ENCODE measurements at regions not wholly inside any gene's neighbourhood (a gene's known extent, or its start where the extent isn't known, plus 50 kb on each side); places are given as distances from the start of the nearest gene placed in this dataset.
A peak's percentile ranks its signal among the peaks of the same experiment; 100 is the strongest.

- Histone ChIP-seq H3K9me3 (no peaks in the 10 kb centered on the region), H3K4me1 (no peaks in the 10 kb centered on the region), H3K27me3 (no peaks in the 10 kb centered on the region), H3K27ac (no peak overlapping the region), H3K36me3 (no peaks in the 10 kb centered on the region), H3K4me3 (no peak overlapping the region)
- DNase-seq (ENCODE audit: low spot score): no peak
- TF ChIP-seq, protein P1, sequence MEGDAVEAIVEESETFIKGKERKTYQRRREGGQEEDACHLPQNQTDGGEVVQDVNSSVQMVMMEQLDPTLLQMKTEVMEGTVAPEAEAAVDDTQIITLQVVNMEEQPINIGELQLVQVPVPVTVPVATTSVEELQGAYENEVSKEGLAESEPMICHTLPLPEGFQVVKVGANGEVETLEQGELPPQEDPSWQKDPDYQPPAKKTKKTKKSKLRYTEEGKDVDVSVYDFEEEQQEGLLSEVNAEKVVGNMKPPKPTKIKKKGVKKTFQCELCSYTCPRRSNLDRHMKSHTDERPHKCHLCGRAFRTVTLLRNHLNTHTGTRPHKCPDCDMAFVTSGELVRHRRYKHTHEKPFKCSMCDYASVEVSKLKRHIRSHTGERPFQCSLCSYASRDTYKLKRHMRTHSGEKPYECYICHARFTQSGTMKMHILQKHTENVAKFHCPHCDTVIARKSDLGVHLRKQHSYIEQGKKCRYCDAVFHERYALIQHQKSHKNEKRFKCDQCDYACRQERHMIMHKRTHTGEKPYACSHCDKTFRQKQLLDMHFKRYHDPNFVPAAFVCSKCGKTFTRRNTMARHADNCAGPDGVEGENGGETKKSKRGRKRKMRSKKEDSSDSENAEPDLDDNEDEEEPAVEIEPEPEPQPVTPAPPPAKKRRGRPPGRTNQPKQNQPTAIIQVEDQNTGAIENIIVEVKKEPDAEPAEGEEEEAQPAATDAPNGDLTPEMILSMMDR (IDR thresholded peaks at IDR 0.05): no peak
These were observed 495.4 kb downstream of the LMO7 start for GRCh38 chr13:76131551-76131950.

GRCh38 chr13:76129305-76130000, 493.3 kb downstream of the LMO7 start:
- H3K27ac ChIP-seq: peak overlapping the region in 1 of 2 donors; percentile 1
- no peak for DNase-seq (ENCODE audit: low spot score)
- TF ChIP-seq, protein P1 (IDR thresholded peaks at IDR 0.05): no peak
- H3K4me1 ChIP-seq: no peaks in the 10 kb centered on the region
- H3K9me3 ChIP-seq: peaks cover 0 to 2% of the 10 kb centered on the region in 2 donors
- no peak overlapping the region for H3K4me3 ChIP-seq
- H3K36me3 ChIP-seq: no peaks in the 10 kb centered on the region
- no peaks in the 10 kb centered on the region for H3K27me3 ChIP-seq

GRCh38 chr13:76127922-76128321, 491.8 kb downstream of the LMO7 start:
- Histone ChIP-seq H3K4me3 (no peak overlapping the region), H3K9me3 (peaks cover 0 to 18% of the 10 kb centered on the region in 2 donors), H3K36me3 (no peaks in the 10 kb centered on the region), H3K27ac (no peak overlapping the region), H3K4me1 (no peaks in the 10 kb centered on the region), H3K27me3 (no peaks in the 10 kb centered on the region)
- DNase-seq (ENCODE audit: low spot score): no peak
- TF ChIP-seq, protein P1 (IDR thresholded peaks at IDR 0.05): no peak

DNA sequence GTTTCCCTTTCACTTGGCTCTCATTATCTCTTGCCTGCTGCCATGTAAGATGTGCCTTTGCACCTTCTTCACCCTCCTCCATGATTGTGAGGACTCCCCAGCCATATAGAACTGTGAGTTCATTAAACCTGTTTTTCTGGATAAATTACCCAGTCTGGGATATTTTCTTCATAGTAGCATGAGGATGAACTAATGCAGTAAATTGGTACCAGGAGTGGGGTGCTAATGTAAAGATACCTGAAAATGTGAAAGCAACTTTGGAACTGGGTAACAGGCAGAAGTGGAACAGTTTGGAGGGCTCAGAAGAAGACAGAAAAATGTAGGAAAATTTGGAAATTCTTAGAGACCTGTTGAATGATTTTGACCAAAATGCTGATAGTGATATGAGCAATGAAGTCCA, 487.4 kb downstream of the LMO7 start:
- DNase-seq (ENCODE audit: low spot score): no peak
- H3K9me3 ChIP-seq: peaks cover 0 to 32% of the 10 kb centered on the region in 2 donors
- H3K27me3 ChIP-seq: no peaks in the 10 kb centered on the region
- H3K4me3 ChIP-seq: no peak overlapping the region
- no peaks in the 10 kb centered on the region for H3K36me3 ChIP-seq
- H3K27ac ChIP-seq: no peak overlapping the region
- no peaks in the 10 kb centered on the region for H3K4me1 ChIP-seq
- TF ChIP-seq, protein P1 (IDR thresholded peaks at IDR 0.05): no peak

DNA sequence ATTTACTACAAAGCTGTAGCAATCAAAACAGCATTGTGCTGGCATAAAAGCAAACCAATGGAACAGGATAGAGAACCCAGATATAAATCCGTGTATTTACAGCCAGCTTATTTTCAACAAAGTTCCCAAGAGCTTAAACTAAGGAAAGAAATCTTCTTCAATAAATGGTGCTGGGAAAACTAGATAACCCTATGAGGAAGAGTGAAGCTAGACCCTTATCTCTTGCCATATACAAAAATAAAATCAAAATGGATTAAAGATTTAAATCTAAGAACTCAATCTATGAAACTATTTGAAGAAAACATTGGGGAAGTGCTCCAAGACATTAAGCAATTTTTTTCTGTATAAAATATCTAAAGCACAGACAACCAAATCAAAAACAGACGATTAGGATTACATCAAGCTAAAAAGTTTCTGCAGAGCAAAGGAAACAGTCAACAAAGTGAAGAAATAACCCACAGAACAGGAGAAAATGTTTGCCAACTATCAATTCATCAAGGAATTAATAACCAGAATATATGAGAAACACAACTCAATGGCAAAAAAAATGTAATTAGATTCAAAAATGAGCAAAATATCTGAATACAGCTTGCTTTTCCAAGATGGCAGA, 480.7 kb downstream of the LMO7 start:
- no peaks in the 10 kb centered on the region for H3K27me3 ChIP-seq
- TF ChIP-seq, protein P1 (IDR thresholded peaks at IDR 0.05): no peak

More for the DNA sequence above, 480.7 kb downstream of the LMO7 start:
- H3K27ac ChIP-seq: no peak overlapping the region
- DNase-seq (ENCODE audit: low spot score): no peak
- H3K4me3 ChIP-seq: no peak overlapping the region
- H3K9me3 ChIP-seq: peaks cover 0 to 25% of the 10 kb centered on the region in 2 donors
- H3K4me1 ChIP-seq: no peaks in the 10 kb centered on the region
- no peaks in the 10 kb centered on the region for H3K36me3 ChIP-seq

Data from right atrium auricular region (tissue), 2 donors.